Liver (tissue), 3 donors: ENCODE measurements at regions not wholly inside any gene's neighbourhood (a gene's known extent, or its start where the extent isn't known, plus 50 kb on each side); places are given as distances from the start of the nearest gene placed in this dataset.

Source experiments
- ATF3 ChIP-seq: IDR thresholded peaks from 2 replicates; pipeline ENCODE4 v1.6.1; 2016; ENCODE audit warnings: antibody characterized with exemption
- CTCF ChIP-seq: fragments of 150-350 bp; IDR thresholded peaks from 2 replicates; pipeline ENCODE4 v1.5.1; 2017; ENCODE audit warnings: improper control_type of control experiment, low read depth, low read length; ENCODE audit not compliant: missing input control
- EGR1 ChIP-seq, 2 donors: IDR thresholded peaks; 2 replicates each; pipeline ENCODE4 v1.6.1; 2016 to 2018; ENCODE audit warnings: antibody characterized with exemption in 2 of 2, low read depth in 2 of 2
- FOXA1 ChIP-seq: IDR thresholded peaks from 2 replicates; pipeline ENCODE4 v1.6.1; 2016; ENCODE audit warnings: antibody characterized with exemption
- HNF4A ChIP-seq, 2 donors: conservative IDR thresholded peaks; 2 replicates each; pipeline ENCODE4 v1.6.1; 2016; ENCODE audit warnings: antibody characterized with exemption in 2 of 2, mild to moderate bottlenecking in 2 of 2
- HNF4G ChIP-seq: IDR thresholded peaks from 2 replicates; pipeline ENCODE4 v1.6.1; 2016; ENCODE audit warnings: antibody characterized with exemption
- RAD21 ChIP-seq, 2 donors: IDR thresholded peaks; 2 replicates each; pipeline ENCODE4 v1.6.1; 2016; ENCODE audit warnings: antibody characterized with exemption in 2 of 2, mild to moderate bottlenecking in 2 of 2
- REST ChIP-seq: IDR thresholded peaks from 2 replicates; pipeline ENCODE4 v1.6.1; 2016; ENCODE audit warnings: antibody characterized with exemption, mild to moderate bottlenecking
- RXRA ChIP-seq, 2 donors: IDR thresholded peaks; 2 replicates each; pipeline ENCODE4 v1.6.1; 2017 to 2018; ENCODE audit warnings: antibody characterized with exemption in 2 of 2, mild to moderate bottlenecking in 1 of 2
- SP1 ChIP-seq: IDR thresholded peaks from 2 replicates; pipeline ENCODE4 v1.6.1; 2018; ENCODE audit warnings: antibody characterized with exemption, mild to moderate bottlenecking
- donor health status: healthy.
- donor health status: healthy.

- TF ChIP-seq CTCF (no peak), RAD21 (IDR thresholded peaks at IDR 0.05) (no peak), REST (no peak), ATF3 (no peak), EGR1 (IDR thresholded peaks at IDR 0.05; ENCODE audit: low read depth in 2 of 2) (no peak), HNF4G (no peak), RXRA (IDR thresholded peaks at IDR 0.05) (no peak), FOXA1 (no peak), SP1 (no peak), HNF4A (conservative IDR thresholded peaks at IDR 0.05) (no peak)
These were observed 89.6 kb downstream of the CAVIN4 start for GRCh38 chr9:100667448-100667847.
